Ureter (tissue), 1 donor: ENCODE measurements at regions not wholly inside any gene's neighbourhood (a gene's known extent, or its start where the extent isn't known, plus 50 kb on each side); places are given as distances from the start of the nearest gene placed in this dataset.
A peak's percentile ranks its signal among the peaks of the same experiment; 100 is the strongest.

ENCODE experiments used
- DNase-seq: peaks from one replicate; pipeline ENCODE4 v3.0.0-alpha.2; 2020; ENCODE audit warnings: low spot score
- donor health status: DM: yes; HTN: yes; CAD: no.

DNA sequence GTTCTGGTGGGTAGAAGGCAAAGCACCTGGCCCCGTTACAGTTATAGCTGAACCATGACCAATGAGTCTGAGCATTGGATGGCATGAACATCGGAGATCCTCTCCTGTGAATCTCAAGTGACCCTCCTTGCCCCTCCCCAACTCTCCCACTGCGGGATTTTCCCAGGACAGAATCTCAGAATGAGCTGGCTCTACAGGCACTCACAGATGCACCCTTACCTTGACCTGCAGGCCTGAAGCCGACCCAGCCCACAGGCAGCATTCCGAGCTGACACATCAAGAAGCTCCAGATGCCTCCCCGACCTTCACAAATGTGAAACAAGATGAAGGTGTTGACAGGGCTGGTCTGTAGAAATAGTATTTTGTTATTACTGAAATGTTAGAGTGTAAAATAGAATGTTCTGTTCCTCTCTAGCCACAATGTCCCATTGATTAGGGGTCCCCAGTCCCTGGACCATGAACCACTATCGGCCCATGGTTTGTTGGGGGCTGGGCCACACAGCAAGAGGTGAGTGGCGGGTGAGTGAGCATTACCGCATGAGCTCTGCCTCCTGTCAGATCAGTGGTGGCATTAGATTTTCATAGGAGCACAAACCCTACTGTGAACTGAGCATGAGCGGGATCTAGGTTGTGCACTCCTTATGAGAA is 263.4 kb downstream of the AUH start:
- no peak for DNase-seq

DNA sequence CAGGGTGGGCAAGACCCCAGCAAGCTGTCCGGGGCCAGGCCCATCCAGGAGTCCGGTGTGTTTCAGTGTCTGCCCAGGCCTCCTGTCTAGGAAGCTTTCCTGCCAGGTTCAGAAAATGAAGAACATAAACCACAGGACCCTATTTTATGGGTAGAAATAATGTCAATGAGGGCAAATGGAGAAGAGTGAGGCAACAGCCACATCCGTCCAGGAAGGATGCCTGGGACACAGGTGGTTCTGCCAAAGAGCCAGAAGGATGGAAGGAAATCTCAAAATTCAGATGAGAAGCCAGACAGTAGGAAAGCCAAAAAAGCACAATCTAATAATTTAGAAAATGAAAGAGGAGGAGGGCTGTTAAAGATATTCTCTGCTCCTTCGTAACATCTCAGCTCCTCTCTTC is 262.3 kb downstream of the AUH start:
- DNase-seq = no peak

DNA sequence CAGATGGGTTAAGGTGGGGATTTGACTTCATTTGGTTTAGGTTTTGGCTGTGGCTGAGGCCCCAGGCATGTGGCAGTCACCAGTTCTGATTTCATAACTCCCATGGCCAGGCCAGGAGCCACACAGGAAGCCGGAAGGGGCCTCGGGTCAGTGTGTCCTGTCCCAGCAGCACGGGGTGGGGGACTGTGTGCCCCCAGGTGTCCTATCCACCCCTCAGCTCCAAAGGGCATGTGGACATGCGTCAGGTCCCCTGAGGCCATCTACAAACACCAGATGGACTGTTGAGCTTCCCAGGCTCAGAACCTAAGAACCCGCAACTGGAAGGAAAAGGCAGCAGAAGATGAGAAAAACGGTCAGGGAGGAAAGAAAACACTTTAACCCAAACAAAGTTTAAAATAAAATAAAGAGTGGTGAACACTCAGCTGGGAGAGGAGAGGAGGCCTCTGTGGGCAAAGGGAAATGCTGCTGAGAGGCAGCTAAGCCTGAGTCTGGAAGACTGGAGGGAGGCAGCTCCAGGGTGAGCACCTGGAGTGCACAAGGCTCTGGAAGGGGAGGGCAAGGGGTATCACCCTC is 260.8 kb downstream of the AUH start:
- DNase-seq = peak; percentile 54

DNA sequence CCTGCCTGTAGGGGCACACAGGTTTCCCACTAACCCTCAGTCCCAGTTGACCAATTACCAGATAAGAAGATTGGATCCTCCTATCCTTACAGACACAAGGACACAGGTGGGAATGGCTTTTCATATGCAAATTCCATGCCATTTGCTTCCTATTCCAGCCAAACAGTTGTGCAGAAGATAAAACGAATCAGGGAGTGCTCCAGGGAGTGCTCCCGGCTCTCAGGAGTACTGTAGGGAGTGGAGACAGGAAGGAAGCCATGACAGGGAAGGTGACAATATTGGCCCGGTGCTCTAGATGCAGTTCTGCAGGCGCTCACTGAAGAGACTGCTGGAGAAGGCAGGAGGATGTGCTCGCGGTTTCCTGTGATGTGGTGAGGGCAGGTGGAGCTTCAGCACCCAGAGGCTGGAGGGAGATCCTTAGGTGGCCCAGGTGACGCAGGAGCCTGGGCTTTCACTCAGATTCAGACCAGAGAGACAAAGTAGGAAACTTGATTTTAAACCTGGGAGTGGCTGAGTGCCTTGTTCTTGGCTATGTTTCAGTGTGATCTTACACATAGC is 260.0 kb downstream of the AUH start:
- no peak for DNase-seq

DNA sequence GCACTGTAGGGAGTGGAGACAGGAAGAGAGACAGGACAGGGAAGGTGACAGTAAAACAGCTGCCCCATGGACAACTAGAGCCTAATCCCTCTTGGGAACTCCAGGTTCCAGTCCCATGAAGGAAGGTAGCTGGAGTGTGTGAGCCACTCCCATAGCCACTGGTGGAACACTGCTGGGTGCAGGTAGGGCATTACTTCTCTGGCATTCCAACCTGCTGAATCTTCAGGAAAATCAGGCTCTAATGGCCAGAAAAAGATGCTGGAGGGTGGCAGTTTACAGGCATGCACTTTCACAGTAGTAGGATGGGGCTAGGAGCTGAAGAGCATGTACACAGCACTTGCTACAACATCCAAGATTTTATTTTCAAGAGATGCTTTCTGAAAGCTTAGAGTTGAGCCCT is 259.4 kb downstream of the AUH start:
- no peak for DNase-seq

DNA sequence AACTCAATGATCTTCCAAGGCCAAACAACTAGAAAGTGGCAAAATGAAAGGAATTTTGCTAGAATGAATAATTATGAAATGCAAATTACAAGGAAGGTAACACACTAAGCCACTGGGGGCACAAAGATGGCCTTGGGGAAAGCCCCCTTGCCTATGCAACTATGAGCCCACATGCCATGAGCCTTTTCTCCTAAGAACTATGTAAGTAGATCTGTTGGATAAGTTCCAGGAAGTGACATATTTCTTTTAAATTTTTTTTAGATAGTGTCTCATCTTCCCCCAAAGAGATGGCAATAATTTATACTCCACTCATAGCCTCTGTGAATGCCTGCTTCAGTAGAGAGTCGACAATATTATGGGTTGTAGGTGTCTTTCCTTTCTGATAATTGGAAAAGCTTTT is 257.8 kb downstream of the AUH start:
- DNase-seq = no peak

DNA sequence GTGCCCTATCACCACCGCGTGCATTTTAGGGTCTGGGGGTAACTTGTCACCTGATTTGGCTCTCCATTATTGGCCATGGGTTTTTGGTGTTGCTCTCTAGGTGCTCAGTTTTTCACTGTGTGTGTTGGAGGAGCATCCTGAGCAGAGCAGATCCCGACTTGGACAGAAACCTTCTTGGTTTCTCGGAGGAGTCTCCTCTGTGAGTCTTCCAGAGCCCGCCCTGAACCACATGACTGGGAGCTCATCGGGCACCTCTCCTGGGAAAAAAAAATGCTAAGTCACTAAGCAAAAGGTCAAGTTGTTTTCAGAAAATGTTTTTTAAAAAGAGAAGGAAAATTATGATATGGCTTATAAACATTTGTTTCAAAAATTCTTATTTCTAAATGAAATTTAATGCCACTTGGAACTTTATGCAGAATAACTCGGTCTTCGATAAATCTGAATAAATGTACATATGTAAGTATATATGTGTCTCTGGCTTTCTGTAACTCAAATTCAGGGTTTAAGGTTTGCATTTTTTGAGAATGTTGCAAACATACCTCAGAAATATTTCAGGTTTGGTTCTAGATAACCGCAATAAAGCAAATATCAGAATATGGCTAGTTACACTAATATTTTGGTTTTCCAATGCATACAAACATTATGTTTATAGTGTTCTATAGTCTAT is 255.2 kb downstream of the AUH start:
- no peak for DNase-seq

DNA sequence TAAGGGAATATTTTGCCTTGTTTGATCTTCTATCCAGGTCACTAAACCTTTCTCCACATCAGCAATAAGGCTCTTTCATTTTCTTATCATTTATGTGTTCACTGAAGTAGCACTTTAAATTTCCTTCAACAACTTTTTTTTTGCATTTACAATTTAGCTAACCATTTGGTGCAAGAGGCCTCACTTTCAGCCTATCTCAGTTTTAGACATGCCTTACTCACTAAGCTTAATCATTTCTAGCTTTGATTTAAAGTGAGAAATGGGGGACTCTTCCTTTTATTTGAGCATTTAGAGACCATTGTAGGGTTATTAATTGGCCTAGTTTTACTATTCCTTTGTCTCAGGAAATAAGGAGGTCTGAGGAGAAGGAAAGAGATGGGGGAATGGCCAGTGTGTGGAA is 250.5 kb downstream of the AUH start:
- no peak for DNase-seq

DNA sequence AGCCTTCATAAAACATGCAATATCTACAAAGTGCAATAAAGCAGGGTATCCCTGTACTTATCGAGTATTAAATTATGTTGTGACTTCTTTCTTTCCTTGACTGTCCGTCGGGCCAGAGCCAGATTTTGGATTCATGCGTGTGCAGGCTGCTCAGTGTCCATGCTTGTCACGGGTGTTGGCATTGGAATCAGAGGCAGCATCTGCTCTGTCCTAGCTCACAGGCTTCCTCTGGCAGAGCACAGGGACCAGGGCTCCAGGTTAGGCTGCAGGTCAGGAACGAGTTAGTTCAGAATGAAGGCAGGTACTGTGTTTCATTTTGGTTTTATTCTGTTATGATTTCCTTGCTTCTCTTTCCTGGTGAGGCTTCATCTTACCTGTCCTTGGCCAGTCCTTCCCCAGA is 249.8 kb downstream of the AUH start:
- no peak for DNase-seq

DNA sequence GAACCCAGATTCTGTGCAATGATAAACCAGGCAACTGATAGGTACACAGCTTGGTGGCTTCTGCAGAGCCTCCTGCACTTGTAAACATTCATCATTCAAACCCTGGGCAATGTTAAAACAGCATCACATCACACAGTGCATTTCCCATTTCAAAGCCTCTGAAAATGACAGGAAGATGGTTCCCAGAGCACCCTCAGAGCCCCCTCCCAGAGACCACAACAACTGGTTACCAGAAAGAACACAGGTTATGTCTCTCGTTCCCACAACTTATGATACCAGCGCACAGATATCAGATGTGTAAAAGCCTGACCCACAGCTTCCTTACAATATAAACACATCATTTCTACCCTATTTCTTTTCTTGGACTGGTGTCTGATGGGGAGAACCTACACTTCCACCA is 248.7 kb downstream of the AUH start:
- DNase-seq = no peak

DNA sequence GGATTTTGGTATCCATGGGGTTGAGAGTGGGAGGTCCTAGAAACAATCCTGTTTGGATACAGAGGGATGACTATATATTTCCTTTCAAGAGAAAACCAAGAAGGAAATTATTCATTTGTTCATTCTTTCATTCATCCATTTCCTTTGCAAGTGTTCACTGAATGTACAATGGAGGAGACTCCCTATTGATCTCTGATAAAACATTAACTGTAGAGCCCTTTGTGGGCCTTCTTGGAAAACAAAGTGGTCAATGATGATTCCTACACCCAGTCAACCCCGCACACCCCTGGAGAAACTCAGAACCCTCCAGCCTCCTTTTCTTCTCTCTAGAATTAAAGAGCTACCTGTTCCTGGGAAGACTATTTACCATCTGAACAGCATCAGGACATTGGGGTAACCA is 247.3 kb downstream of the AUH start:
- DNase-seq = no peak

DNA sequence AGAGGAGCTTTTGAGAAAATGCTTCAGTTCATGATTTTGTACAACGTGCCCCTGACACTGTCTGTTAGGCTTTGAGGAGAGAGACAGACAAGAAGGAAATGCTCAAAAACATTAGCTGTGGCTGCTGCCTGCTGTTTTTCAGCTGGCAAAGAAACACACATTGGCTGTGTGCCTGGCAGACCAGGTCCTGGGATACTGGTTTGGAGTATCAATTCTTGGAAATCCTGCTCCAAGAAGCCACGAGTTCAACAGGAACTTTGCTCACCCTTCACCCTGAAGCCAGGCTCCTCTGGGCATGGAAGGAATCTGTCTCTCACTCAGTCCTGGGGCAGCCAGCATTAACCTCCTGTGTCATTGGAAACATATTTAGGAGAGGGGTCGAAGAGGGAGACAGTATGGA is 245.5 kb downstream of the AUH start:
- no peak for DNase-seq

DNA sequence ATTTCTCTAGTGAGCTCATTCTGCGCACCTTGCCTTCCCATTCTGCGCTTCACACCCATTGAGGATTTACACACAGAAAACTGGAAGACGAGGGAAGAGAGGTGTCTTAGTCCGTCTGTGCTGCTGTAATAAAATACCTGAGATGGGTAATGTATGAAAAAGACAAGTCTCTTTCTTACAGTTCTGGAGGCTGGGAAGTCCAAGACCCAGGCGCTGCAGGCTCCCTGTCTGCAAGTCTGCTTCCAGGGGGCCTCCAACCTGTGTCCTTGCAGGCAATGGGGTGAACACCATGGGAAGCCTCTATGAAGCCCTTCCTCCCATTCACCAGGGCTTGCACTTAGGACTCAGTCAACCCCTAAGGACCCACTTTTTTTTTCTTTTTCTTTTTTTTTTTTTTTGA is 245.0 kb downstream of the AUH start:
- DNase-seq = no peak

DNA sequence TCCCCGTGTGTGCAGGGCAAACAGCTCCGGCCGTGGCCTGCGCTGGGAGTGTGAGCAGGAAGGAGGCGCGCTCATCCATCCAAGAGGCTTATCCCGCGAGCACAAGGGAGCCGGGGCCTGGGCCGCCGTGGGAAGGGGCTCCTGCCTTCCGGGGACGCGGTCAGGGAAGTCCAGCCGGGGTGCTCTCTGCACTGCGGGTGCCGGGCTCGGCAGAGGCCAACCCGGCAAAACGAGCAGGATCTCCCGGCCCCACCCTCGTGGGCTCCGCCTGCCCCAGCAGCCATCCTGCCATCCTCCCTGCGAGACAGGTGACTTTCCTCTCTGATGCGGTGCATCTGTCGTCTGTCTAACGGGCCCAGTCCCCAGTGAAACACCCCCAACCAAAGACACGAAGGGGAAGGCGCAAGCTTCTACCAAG is 244.2 kb downstream of the AUH start:
- no peak for DNase-seq

DNA sequence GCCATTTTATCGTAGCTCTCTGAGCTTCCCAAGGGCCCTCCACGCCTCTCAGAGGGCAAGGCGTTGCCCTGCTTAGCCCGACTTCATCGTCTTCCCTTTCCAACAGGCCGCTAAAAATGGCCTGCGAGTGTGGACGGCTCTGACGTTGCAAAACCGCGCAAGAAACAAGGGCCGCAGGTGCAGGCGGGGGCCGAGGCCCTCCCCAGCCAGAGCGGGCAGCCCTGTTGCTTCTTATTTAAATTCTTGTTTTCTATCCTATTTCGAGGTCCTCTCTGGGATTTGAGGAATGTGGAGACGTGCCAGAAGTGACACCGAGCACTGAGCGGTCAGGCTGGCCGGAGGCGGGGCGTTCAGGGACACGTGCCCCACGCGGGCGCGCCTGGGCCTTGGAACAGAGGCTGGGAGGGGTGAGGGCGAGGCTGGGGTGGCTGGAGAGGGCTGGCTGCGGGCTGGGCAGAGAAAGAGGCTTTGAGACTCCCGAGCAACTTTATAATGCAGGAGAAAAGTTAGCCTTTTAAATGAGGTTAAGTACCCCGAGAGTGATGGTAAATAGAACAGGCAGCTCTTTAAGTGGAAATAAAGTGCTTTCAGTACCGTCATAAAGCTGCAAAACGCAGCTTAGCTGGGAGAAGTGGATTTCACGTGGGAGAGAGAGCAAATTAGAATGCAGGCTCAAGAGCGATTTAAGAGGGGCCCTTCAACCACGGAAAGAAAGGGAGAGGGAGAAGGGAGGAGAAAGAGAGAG is 243.6 kb downstream of the AUH start:
- DNase-seq = peak; percentile 84

DNA sequence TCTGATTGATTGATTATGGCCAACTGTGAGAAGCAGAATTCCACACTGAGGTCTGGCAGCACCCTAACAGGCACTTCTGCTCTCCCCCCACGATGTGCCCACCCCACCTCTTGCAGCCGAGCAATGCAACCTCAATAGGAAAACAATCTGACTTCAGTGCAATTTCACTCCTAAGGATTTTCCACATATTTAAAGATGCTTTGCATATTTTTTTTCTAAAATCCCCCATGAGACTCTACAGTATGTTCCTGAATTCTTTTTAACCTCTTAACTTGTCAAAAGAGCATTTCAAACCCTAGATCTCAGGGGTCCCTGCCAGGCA is 243.1 kb downstream of the AUH start:
- DNase-seq = no peak

DNA sequence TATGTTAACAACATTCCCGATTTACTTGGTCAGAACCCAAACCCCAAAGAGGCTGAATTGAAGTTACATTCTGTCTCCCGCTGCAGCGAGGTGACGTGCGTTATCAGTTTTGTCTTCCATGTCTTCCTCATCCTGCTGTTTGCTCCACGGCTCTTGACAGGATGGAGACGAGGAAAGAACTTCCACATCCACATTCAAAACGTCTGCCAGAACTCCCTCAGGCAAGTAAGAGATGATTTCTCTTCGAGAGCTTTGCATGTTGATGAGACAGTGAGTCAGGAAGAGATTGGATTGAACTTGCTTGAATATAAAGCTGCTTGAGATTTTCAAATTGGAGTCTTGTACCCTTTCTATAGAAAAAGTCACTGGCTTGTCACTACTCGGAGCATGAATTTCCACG is 242.6 kb downstream of the AUH start:
- DNase-seq = no peak

DNA sequence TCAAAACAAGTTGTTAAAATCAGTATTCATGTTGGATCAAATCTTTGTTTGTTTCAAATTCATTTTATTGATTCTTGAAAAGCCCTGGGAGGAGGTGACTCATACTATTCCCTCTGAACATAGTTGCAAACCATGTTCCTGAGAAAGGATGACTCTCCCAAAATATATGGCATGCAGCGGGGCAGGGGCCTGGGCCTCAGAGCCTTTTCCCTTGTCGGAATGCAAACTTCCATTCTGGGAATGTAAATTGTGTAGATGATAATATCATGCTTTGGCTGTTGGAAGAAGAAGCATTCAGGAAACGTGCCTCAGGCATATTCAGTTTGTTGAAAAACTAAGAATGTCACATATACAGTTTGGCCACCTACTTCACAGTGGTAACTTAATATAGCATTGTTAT is 242.0 kb downstream of the AUH start:
- DNase-seq = no peak

DNA sequence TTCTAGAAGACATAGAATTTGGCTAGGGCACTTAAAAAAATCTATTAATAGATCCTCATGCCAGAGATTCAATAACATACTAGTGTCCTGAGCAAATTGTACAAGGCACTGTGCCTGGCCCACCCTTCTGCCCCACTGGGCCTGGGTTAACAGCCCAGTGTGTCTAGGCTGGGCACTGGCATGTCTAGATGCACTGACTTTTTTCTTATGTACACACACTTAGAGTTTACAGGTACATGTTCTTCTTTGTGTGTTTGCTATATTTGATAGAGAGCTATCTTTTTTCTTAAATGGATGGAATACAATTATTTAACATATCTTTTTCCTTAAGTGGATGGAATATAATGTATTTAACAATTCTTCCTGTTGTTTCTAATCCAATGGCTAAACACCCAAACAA is 241.5 kb downstream of the AUH start:
- DNase-seq = no peak

DNA sequence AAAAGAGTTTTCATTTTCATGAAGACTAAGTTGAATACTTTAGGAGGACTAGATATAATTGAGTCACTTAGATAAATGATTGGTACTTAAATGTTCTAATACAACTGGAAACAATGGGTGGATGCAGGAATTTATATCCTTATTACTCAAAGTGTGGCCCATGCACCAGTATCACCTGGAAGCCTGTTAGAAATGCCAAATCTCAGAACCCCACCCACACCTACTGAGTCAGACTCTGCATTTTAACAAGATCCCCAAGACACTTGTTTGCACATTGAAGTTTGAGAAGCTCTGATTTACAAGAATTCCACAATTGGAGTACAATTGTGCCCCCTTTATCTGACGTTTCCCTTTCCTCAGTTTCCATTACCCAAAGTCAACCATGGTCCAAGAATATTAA is 239.0 kb downstream of the AUH start:
- no peak for DNase-seq

DNA sequence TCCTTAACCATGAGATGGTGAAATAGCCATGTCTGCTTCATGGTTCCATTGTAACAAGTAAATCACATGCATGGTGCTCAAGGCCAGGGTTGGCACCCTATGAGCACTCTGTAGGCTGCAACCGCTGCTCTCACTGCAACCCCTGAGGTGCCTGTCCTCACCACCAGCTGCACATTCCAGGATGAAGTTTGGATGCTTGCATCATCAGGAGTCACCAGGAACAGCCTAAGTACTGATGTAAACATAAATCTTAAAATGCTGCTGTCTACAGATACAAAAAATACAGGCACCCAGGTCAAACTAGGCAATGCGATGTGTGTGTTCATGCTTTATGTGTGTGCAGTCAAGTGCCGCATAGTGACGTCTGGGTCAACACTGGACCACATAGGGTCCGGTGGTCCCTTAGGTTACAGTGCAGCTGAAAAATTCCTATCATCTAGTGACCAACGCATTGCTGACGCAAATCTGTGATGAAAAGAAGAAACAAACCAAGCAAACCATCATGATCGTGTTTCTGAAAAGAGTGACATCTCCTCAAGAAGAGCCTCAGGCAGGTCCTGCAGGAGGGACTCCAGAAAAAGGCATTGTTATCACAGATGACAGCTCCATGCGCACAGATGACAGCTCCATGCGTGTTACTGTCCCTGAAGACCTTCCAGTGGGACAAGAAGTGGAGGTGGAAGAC is 234.8 kb downstream of the AUH start:
- DNase-seq = no peak

DNA sequence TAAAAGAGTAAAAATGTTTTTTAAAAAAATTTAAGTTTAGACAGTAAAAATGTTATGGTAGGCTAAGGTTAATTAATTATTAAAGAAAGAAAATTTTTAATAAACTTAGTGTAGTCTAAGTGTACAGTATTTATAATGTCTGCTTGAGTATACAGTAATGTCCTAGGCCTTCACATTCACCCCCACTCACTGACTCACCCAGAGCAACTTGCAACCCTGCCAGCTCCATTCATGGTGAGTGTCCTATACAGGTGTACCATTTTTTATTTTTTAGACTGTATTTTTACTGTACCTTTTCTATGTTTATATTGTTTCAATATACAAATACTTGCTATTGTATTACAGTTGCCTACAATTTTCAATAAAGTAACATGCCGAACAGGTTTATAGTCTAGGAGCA is 234.1 kb downstream of the AUH start:
- DNase-seq = no peak
